ENCODE measurements at regions not wholly inside any gene's neighbourhood (a gene's known extent, or its start where the extent isn't known, plus 50 kb on each side); places are given as distances from the start of the nearest gene placed in this dataset.

DNA sequence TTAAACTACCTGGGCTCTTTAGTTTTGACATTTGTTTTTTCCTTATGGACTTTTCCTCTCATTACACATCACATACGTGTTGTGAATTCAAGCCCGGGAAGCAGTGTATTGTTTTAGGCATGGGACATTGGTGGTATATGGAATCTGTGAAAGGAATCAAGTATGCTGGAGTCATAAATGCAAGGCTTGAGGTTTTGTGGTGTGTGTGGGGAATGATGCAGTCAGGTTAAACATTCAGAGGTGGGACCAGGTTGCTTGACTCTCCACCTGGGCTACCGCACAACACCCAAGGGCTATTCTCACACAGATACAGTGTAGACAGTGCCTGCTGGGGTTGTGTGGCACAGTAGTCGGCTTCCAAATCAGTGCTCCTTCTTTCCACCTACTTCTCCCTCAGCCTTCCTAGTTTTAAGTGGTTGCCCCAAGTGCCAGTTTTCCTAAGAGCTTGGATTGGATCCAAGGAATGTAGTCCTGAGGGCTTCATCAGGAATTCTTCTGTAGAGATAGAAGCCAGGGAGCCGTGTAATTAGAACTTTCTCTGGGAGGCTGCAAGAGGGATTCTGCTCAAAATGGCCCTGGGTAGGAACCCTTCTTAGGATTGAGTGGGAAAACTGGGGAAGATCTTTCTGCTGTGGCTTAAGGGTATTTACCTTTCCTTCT, 243.7 kb downstream of the C12orf75 start:
- Histone ChIP-seq H3K27me3 (ENCODE audit: control insufficient read depth in 1 of 2, insufficient read depth in 2 of 2, low read length in 2 of 2) (no peaks in the 10 kb centered on the region), H3K9me3 (ENCODE audit: low read length) (no peaks in the 10 kb centered on the region), H3K27ac (ENCODE audit: extremely low read length, insufficient read depth, low read length) (no peak overlapping the region), H3K36me3 (replicated peaks in 1 of 2; ENCODE audit: control insufficient read depth in 1 of 2, insufficient read depth in 2 of 2, low read length in 2 of 2) (no peaks in the 10 kb centered on the region), H4K20me1 (ENCODE audit: insufficient read depth, low read length) (no peaks in the 10 kb centered on the region), H3K4me1 (ENCODE audit: insufficient read depth, low read length) (no peaks in the 10 kb centered on the region), H2AFZ (ENCODE audit: low read length) (no peak overlapping the region), H3K4me3 (replicated peaks in 1 of 3; ENCODE audit: insufficient read depth in 1 of 3, low read depth in 2 of 3, low read length in 3 of 3) (no peak overlapping the region), H3K4me2 (ENCODE audit: low read depth, low read length) (no peak overlapping the region), H3K9ac (ENCODE audit: insufficient read depth, low read depth, low read length) (no peak overlapping the region), H3K79me2 (ENCODE audit: insufficient read depth, low read length) (no peaks in the 10 kb centered on the region)
- POLR2A ChIA-PET: no interaction called here
- FAIRE-seq (no peak), ATAC-seq (no peak), DNase-seq (ENCODE audit: low spot score) (no peak)
- in situ Hi-C loops (cut with HindIII; ENCODE audit: extremely low pct_ligation_motif_present, low pct_unique_long_range_greater_than_20kb): no loop called here
- BruUV-seq (replicated peaks): no TSS peak
- CTCF ChIA-PET (ENCODE audit: low intra/inter-chr PET ratio, low total read pairs): no interaction called here
- intact Hi-C loops (cut with micrococcal nuclease; ENCODE audit: unreplicated experiment): no loop called here
- TF ChIP-seq, protein P1, sequence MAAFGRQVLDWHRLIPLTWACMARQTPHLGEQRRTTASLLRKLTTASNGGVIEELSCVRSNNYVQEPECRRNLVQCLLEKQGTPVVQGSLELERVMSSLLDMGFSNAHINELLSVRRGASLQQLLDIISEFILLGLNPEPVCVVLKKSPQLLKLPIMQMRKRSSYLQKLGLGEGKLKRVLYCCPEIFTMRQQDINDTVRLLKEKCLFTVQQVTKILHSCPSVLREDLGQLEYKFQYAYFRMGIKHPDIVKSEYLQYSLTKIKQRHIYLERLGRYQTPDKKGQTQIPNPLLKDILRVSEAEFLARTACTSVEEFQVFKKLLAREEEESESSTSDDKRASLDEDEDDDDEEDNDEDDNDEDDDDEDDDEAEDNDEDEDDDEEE (CRISPR knock-in tag; IDR thresholded peaks at IDR 0.05): no peak
- TF ChIP-seq SP5 (CRISPR knock-in tag; IDR thresholded peaks at IDR 0.05; ENCODE audit: borderline replicate concordance, low read depth) (no peak), SMYD3 (CRISPR knock-in tag; IDR thresholded peaks at IDR 0.05) (no peak), TBX3 (IDR thresholded peaks at IDR 0.05; ENCODE audit: borderline replicate concordance) (no peak)
- 33% methylated on average over 5 of the region's 5 CpGs for WGBS (ENCODE audit: low lambda C conversion rate)

DNA sequence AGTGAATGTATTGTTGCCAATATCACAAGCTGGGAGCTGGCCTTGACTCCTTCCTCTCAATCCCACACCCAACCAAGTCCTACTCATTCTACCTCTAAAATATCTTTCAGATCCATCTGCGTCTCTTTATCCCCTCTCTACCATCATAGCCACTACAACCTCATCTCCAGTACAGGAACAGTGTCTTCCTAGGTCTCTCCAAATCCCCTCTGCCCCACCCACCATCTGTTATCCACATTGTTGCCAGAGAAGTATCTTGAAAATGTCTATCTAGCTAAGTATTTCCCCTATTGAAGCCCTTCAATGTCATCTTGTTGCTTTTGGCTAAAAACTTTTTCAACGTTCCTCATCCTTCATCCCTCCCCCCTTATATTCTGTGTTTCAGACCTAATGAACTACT, 244.7 kb downstream of the C12orf75 start:
- Histone ChIP-seq H3K4me2 (ENCODE audit: low read depth, low read length) (no peak overlapping the region), H3K4me3 (replicated peaks in 1 of 3; ENCODE audit: insufficient read depth in 1 of 3, low read depth in 2 of 3, low read length in 3 of 3) (no peak overlapping the region), H4K20me1 (ENCODE audit: insufficient read depth, low read length) (no peaks in the 10 kb centered on the region), H2AFZ (ENCODE audit: low read length) (no peak overlapping the region), H3K36me3 (replicated peaks in 1 of 2; ENCODE audit: control insufficient read depth in 1 of 2, insufficient read depth in 2 of 2, low read length in 2 of 2) (no peaks in the 10 kb centered on the region), H3K9me3 (ENCODE audit: low read length) (no peaks in the 10 kb centered on the region), H3K9ac (ENCODE audit: insufficient read depth, low read depth, low read length) (no peak overlapping the region), H3K79me2 (ENCODE audit: insufficient read depth, low read length) (no peaks in the 10 kb centered on the region), H3K27me3 (ENCODE audit: control insufficient read depth in 1 of 2, insufficient read depth in 2 of 2, low read length in 2 of 2) (no peaks in the 10 kb centered on the region), H3K27ac (ENCODE audit: extremely low read length, insufficient read depth, low read length) (no peak overlapping the region), H3K4me1 (ENCODE audit: insufficient read depth, low read length) (no peaks in the 10 kb centered on the region)
- FAIRE-seq (no peak), DNase-seq (ENCODE audit: low spot score) (no peak), ATAC-seq (no peak)
- 6% methylated on average over 2 of the region's 2 CpGs for WGBS (ENCODE audit: low lambda C conversion rate)
- POLR2A ChIA-PET: no interaction called here
- CTCF ChIA-PET (ENCODE audit: low intra/inter-chr PET ratio, low total read pairs): no interaction called here
- intact Hi-C loops (cut with micrococcal nuclease; ENCODE audit: unreplicated experiment) (no loop called here), in situ Hi-C loops (cut with HindIII; ENCODE audit: extremely low pct_ligation_motif_present, low pct_unique_long_range_greater_than_20kb) (no loop called here)
- no TSS peak for BruUV-seq (replicated peaks)
- TF ChIP-seq, protein P2, sequence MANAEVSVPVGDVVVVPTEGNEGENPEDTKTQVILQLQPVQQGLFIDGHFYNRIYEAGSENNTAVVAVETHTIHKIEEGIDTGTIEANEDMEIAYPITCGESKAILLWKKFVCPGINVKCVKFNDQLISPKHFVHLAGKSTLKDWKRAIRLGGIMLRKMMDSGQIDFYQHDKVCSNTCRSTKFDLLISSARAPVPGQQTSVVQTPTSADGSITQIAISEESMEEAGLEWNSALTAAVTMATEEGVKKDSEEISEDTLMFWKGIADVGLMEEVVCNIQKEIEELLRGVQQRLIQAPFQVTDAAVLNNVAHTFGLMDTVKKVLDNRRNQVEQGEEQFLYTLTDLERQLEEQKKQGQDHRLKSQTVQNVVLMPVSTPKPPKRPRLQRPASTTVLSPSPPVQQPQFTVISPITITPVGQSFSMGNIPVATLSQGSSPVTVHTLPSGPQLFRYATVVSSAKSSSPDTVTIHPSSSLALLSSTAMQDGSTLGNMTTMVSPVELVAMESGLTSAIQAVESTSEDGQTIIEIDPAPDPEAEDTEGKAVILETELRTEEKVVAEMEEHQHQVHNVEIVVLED (CRISPR knock-in tag; IDR thresholded peaks at IDR 0.05; ENCODE audit: borderline replicate concordance): no peak
- TF ChIP-seq, protein P3, sequence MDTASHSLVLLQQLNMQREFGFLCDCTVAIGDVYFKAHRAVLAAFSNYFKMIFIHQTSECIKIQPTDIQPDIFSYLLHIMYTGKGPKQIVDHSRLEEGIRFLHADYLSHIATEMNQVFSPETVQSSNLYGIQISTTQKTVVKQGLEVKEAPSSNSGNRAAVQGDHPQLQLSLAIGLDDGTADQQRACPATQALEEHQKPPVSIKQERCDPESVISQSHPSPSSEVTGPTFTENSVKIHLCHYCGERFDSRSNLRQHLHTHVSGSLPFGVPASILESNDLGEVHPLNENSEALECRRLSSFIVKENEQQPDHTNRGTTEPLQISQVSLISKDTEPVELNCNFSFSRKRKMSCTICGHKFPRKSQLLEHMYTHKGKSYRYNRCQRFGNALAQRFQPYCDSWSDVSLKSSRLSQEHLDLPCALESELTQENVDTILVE (CRISPR knock-in tag; IDR thresholded peaks at IDR 0.05): no peak
- TF ChIP-seq NFKBIZ (CRISPR knock-in tag; IDR thresholded peaks at IDR 0.05) (no peak), TBP (CRISPR knock-in tag; IDR thresholded peaks at IDR 0.05) (no peak), KDM2A (CRISPR knock-in tag; IDR thresholded peaks at IDR 0.05; ENCODE audit: borderline replicate concordance, low read depth) (no peak), ZNF775 (CRISPR knock-in tag; IDR thresholded peaks at IDR 0.05; ENCODE audit: borderline replicate concordance) (no peak)
- TF ChIP-seq, protein P4, sequence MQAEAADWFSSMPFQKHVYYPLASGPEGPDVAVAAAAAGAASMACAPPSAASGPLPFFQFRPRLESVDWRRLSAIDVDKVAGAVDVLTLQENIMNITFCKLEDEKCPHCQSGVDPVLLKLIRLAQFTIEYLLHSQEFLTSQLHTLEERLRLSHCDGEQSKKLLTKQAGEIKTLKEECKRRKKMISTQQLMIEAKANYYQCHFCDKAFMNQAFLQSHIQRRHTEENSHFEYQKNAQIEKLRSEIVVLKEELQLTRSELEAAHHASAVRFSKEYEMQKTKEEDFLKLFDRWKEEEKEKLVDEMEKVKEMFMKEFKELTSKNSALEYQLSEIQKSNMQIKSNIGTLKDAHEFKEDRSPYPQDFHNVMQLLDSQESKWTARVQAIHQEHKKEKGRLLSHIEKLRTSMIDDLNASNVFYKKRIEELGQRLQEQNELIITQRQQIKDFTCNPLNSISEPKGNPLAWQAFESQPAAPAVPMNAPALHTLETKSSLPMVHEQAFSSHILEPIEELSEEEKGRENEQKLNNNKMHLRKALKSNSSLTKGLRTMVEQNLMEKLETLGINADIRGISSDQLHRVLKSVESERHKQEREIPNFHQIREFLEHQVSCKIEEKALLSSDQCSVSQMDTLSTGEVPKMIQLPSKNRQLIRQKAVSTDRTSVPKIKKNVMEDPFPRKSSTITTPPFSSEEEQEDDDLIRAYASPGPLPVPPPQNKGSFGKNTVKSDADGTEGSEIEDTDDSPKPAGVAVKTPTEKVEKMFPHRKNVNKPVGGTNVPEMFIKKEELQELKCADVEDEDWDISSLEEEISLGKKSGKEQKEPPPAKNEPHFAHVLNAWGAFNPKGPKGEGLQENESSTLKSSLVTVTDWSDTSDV (CRISPR knock-in tag; IDR thresholded peaks at IDR 0.05): no peak
